ENCODE measurements at regions not wholly inside any gene's neighbourhood (a gene's known extent, or its start where the extent isn't known, plus 50 kb on each side); places are given as distances from the start of the nearest gene placed in this dataset.

DNA sequence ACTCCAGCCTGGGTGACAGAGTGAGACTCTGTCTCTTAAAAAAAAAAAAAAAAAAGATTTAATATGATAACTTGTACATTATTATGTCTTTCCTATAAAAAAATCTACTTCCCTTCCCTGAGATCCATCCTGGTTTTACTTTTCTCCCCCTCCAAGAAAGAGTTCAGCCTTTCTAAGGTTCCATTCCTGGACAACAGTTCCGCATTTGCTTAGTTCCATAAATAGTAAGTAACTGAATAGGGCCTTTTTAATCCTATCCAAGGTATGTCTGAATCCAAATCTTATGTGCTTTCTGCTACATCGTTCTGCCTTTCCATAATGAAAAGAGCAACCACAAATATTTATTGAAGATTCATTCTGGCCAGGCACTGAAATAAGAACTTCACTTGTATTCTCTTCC is 187.8 kb downstream of the DACT1 start:
- CTCF ChIA-PET: no interaction called here
- no peaks in the 10 kb centered on the region for H3K9me3 Mint-ChIP-seq (ENCODE audit: low read depth)
- H3K27ac Mint-ChIP-seq: no peak overlapping the region
- ATAC-seq (no peak), DNase-seq (no peak)
- H3K4me1 Mint-ChIP-seq: peaks cover 3% of the 10 kb centered on the region
- no peaks in the 10 kb centered on the region for H3K27me3 Mint-ChIP-seq
- H3K4me3 Mint-ChIP-seq: no peak overlapping the region
- no peaks in the 10 kb centered on the region for H3K36me3 Mint-ChIP-seq

DNA sequence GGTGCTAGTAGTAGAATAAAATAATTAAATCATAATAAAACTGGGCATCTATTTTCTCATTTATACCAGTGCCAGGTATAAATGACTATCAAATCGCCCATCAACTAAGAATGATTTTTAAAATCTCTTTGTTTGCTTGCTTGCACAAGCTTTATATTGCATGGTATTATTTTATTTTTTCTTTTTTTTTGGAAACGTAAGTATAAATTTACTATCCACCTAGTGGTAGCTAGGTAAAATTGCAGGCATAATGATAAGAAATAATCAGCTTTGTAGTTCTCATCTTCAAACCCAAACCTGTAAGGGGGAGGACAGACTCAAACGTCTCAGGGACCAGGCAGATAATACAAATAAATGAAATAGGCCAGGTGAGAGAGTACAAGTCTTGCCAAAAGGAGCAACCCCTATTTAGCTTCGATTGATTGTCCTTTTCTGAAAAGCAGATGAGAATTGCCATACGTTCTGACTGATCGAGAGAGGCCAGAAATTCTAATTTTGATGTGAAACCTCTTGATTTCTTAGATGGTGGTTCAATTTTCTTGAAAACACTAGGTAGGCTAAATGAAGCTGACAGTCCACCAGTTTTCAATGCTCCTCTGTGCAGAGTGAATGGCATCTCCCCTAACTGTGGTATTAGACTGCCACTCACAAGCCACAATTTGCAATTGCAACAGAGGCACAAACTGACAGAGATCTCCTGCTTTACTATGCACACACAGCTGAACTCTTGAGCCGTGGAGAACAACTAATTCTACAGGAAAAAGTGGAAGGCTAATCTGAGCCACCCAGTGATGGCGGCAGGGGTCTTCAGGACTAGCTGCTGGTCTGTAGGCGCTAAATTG is 189.3 kb downstream of the DACT1 start:
- no peak for DNase-seq
- Mint-ChIP-seq H3K27ac (no peak overlapping the region), H3K4me3 (no peak overlapping the region), H3K9me3 (ENCODE audit: low read depth) (no peaks in the 10 kb centered on the region), H3K36me3 (no peaks in the 10 kb centered on the region), H3K27me3 (no peaks in the 10 kb centered on the region), H3K4me1 (peaks cover 3% of the 10 kb centered on the region)
- no peak for ATAC-seq
- CTCF ChIA-PET: no interaction called here

DNA sequence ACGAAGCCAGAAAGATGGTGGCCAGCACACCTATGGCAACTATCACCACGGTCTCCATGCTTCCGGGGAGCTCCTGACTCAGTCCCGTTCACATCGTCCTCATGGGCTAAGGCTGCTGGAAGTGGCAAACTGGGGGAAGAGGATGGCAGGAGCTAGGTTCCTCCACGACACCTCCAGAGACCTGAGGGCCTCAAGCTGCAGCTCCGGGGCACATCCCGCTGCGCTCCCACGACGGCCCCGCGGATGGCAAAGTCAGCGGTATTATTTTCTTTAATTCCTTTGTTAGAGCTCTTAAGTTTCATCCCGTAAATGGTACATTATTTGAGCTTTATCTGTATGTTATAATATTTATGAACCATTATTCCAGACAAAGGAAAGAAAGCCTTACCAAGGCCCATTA is 190.5 kb downstream of the DACT1 start:
- CTCF ChIA-PET: no interaction called here
- H3K4me1 Mint-ChIP-seq: peaks cover 3% of the 10 kb centered on the region

DNA sequence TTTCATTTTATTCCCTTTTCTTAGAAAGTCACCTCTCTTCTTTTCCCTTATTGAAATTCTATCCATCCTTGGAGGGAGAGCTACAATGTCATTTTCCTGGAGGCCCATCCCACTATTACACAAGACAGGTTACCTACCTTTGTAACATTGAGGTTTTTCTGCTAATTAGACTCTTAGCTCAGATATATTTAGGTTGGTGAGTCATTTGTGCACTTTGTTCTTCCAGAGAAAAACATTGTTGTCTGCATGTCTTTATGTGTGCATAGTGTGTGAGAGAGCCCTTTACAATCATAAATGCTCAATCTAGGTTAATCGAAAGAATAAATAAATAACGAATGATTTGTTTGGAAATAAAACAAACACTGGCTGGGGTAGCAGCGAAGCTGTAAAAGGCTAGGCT is 191.8 kb downstream of the DACT1 start:
- Mint-ChIP-seq H3K27ac (no peak overlapping the region), H3K4me1 (peaks cover 3% of the 10 kb centered on the region), H3K36me3 (no peaks in the 10 kb centered on the region), H3K9me3 (ENCODE audit: low read depth) (no peaks in the 10 kb centered on the region), H3K27me3 (no peaks in the 10 kb centered on the region), H3K4me3 (no peak overlapping the region)
- no peak for DNase-seq
- no peak for ATAC-seq
- CTCF ChIA-PET: no interaction called here

More for the DNA sequence above, 190.5 kb downstream of the DACT1 start:
- H3K36me3 Mint-ChIP-seq: no peaks in the 10 kb centered on the region
- no peak for DNase-seq
- no peak overlapping the region for H3K4me3 Mint-ChIP-seq
- H3K27ac Mint-ChIP-seq: no peak overlapping the region
- H3K9me3 Mint-ChIP-seq (ENCODE audit: low read depth): no peaks in the 10 kb centered on the region
- no peaks in the 10 kb centered on the region for H3K27me3 Mint-ChIP-seq
- no peak for ATAC-seq

DNA sequence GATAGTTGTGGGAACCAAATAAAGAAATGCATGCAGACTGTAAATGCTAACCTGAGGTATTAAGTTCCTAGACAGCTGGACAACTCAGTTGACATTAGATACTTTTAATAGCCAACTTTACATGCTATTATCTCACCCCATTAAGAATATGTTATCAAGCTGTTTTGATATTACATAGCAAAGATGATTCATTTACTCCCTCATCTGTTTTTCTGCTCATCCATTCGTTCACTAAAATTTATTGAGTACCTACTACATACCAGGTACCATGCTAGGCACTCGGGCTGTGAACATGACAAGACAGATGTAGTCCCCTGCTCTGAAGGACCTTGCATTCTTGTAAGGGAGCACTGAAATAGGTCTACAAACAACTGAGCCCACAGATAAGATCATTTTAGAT is 192.4 kb downstream of the DACT1 start:
- CTCF ChIA-PET: no interaction called here
- DNase-seq (no peak), ATAC-seq (no peak)
- Mint-ChIP-seq H3K9me3 (ENCODE audit: low read depth) (no peaks in the 10 kb centered on the region), H3K4me1 (peaks cover 3% of the 10 kb centered on the region), H3K27me3 (no peaks in the 10 kb centered on the region), H3K36me3 (no peaks in the 10 kb centered on the region), H3K4me3 (no peak overlapping the region), H3K27ac (no peak overlapping the region)

DNA sequence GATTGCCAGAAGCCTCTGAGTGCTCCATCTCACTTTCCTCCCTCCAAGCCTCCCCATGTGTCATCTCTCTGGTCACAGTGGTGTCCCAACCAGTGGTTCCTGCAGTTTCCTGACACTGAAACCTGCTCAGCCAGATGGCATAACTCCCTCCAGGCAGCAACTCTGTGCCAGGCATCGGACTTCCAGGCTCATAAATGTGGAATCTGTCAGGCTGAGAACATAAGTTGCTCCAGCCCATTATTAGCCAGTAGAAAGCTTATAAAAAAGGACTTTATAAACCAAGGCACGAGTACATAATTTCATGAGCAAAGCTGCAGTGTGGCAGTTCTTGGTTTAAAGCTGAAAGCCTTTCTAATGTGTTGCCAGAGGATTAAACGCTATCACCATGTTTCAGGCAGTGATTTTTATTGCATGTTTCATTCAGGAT is 194.3 kb downstream of the DACT1 start:
- DNase-seq (no peak), ATAC-seq (no peak)
- Mint-ChIP-seq H3K9me3 (ENCODE audit: low read depth) (no peaks in the 10 kb centered on the region), H3K4me1 (peaks cover 3% of the 10 kb centered on the region), H3K4me3 (no peak overlapping the region), H3K27ac (no peak overlapping the region), H3K36me3 (no peaks in the 10 kb centered on the region), H3K27me3 (no peaks in the 10 kb centered on the region)
- CTCF ChIA-PET: no interaction called here

DNA sequence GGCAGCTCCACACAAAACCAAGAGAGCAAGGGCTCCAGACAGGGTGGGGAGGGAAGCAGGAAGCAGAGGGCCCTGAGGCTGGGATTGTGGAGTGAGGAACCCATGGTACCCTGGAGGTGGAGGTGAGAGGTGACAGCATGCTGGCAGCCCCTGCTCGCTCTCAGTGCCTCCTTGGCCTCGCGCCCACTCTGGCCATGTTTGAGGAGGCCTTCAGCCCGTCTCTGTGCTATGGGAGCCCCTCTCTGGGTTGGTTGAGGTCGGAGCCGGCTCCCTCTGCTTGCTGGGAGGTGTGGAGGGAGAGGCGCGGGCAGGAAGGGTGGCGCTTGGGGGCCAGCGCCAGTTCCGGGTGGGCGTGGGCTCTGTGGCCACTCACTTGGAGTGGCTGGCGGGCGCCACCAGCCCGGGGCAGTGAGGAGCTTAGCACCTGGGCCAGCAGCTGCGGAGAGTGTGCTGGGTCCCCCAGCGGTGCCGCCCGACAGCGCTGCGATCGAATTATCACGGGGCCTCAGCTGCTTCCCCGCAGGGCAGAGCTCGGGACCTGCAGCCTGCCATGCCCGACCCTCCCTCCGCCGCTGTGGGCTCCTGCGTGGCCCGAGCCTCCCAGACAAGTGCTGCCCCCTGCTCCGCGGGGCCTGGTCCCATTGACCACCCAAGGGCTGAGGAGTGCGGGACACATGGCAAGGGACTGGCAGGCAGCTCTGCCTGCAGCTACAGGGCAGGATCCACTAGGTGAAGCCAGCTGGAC is 196.0 kb downstream of the DACT1 start:
- CTCF ChIA-PET: no interaction called here

DNA sequence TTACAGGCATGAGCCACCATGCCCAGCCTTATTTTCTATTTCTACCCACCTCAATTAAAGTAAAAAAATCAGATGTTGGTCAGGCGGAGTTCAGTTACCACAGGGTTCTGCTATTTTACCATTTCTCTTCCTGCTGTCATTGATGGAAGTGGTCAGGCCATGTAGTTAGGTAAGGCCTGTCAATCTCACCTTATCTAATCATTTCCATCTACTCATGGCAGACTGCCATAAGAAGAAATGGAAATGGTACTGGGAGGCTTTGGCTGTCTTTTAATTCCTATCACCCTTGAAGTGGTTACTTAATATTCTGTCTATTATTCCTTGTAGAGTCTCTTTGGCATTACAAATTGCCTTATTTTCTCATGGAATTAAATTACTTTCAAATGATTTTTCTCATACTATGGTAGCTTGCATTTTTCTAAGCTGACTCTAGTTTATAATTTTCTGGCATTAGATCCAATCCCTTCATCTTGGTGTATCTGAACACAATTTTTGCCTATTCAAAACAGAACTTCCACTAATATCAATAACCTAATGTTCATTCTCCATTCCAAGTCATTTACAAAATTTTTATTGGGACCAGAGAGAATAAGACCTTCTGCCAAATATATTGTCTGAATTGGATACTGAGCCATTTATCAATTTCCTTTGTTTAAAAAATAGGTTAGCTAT is 198.7 kb downstream of the DACT1 start:
- CTCF ChIA-PET: no interaction called here
- no peaks in the 10 kb centered on the region for H3K9me3 Mint-ChIP-seq (ENCODE audit: low read depth)
- ATAC-seq (no peak), DNase-seq (no peak)
- H3K4me1 Mint-ChIP-seq: no peaks in the 10 kb centered on the region
- no peak overlapping the region for H3K27ac Mint-ChIP-seq
- no peak overlapping the region for H3K4me3 Mint-ChIP-seq
- H3K27me3 Mint-ChIP-seq: peaks cover 2% of the 10 kb centered on the region
- H3K36me3 Mint-ChIP-seq: no peaks in the 10 kb centered on the region

More for the DNA sequence above, 196.0 kb downstream of the DACT1 start:
- Mint-ChIP-seq H3K27ac (no peak overlapping the region), H3K4me1 (peaks cover 3% of the 10 kb centered on the region), H3K9me3 (ENCODE audit: low read depth) (no peaks in the 10 kb centered on the region), H3K36me3 (no peaks in the 10 kb centered on the region), H3K4me3 (no peak overlapping the region), H3K27me3 (no peaks in the 10 kb centered on the region)
- no peak for ATAC-seq
- DNase-seq: no peak

DNA sequence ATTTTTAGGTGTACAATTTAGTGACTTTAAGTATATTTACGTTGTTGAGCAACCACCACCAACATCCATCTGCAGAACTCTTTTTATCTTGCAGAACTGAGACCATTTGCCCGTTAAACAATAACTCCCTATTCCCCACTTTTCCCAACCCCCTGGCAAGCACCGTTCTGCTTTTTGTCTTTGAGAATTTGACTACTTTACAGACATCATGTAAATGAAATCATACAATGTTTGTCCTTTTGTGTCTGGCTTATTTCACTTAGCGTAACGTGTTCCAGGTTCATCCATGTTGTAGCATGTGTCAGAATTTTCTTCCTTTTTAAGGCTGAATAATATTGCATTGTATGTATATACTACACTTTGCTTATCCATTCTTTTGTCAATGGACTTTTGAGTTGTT is 201.5 kb downstream of the DACT1 start:
- Mint-ChIP-seq H3K4me1 (no peaks in the 10 kb centered on the region), H3K27ac (no peak overlapping the region), H3K36me3 (no peaks in the 10 kb centered on the region)

DNA sequence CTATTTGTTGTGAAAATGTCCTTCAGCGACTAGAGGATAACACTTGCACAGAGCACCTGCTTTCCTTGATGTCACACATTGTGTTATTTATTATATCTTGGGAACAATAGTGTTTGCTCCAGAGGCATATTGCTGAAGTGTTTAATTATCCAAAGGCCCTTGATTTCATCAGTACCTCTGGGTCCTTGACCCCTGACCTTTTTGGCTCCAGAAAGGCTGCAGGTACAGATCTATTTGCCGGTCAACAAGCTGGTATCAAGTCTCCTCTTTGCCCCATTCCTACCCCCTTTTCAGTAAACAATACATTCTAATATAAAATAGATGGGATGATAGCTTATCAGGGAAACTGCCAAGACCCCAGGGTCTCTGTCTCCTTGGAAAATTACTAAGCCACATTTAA is 206.8 kb downstream of the DACT1 start:
- CTCF ChIA-PET: no interaction called here
- Mint-ChIP-seq H3K9me3 (ENCODE audit: low read depth) (no peaks in the 10 kb centered on the region), H3K27me3 (peaks cover 2% of the 10 kb centered on the region), H3K4me1 (no peaks in the 10 kb centered on the region), H3K36me3 (no peaks in the 10 kb centered on the region), H3K4me3 (no peak overlapping the region), H3K27ac (no peak overlapping the region)
- ATAC-seq (no peak), DNase-seq (no peak)

More for the DNA sequence above, 201.5 kb downstream of the DACT1 start:
- H3K27me3 Mint-ChIP-seq: peaks cover 4% of the 10 kb centered on the region
- H3K9me3 Mint-ChIP-seq (ENCODE audit: low read depth): no peaks in the 10 kb centered on the region
- CTCF ChIA-PET: no interaction called here
- DNase-seq (no peak), ATAC-seq (no peak)
- no peak overlapping the region for H3K4me3 Mint-ChIP-seq

DNA sequence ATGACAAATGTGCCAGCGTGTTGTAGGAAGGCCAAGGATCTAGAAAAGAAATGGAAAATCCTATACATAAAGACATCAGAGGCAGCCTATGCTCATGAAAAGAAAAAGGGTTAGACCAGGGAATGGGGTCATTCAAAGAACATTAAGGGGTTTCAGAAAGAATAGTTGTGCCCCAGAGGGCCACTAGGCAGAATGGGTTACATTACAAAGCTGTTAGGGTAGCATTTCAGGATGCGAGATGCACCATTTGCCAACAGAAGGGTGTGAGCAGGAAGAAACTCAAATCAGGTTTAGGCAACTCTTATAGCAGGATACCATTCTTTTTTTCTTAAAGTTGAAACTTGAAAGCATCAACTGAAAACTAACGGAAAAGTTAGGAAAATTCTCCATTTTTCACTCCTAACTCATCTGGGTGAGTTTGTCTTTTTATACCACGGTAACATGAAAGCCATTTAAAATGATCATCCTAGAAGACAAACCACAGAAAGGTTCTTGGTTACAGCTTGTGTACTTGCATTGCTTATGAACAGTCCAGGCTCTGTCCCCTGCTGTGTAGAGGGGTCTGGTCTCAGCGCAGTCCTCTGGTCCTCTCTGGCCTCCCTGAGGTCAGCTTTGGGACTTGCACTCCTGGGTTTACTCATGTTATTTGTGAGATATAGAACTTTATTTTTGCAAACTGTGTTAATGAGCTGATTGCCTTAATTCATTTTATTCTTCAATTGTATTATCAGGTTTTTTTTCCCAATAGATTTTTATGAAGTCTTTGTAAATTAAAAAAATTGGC is 209.1 kb downstream of the DACT1 start:
- peaks cover 2% of the 10 kb centered on the region for H3K27me3 Mint-ChIP-seq
- CTCF ChIA-PET: no interaction called here
- no peak for ATAC-seq
- H3K9me3 Mint-ChIP-seq (ENCODE audit: low read depth): no peaks in the 10 kb centered on the region
- no peak overlapping the region for H3K27ac Mint-ChIP-seq
- H3K4me1 Mint-ChIP-seq: no peaks in the 10 kb centered on the region
- no peaks in the 10 kb centered on the region for H3K36me3 Mint-ChIP-seq
- H3K4me3 Mint-ChIP-seq: no peak overlapping the region
- no peak for DNase-seq

DNA sequence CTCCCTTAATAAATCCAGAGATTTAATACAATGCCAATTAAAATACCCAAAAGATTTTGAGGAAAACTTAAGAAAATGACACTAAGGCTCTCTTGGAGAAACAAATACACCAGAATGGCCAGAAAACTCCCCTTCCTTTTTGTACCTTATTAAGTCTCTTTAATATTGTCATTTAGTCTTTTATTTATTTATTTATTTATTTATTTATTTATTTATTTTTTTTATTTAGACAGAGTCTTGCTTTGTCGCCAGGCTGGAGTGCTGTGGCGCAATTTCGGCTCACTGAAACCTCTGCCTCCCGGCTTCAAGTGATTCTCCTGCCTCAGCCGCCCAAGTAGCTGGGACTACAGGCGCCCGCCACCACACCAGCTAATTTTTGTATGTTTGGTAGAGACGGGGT is 210.6 kb downstream of the DACT1 start:
- Mint-ChIP-seq H3K4me3 (no peak overlapping the region), H3K27ac (no peak overlapping the region)
- CTCF ChIA-PET: no interaction called here

DNA sequence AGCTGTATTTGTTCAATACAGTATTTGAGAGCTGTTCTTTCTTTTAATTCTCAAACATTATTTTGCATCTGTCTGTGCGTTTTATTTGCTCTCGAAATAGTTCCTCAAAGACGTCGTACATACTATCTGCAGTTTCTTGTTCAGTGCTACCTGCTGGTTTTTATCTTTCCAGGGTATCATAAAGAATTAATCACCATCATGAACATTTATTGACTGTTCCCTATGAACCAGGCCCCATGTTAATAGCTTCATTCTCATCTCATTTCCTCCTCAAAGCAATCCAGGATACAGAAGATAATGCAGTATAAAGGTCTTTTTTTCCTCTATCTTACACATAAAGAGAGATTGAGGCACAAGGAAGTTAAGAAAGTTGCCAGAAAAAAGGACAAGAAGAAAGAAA is 211.8 kb downstream of the DACT1 start:
- ATAC-seq (no peak), DNase-seq (no peak)
- Mint-ChIP-seq H3K27me3 (no peaks in the 10 kb centered on the region), H3K9me3 (ENCODE audit: low read depth) (no peaks in the 10 kb centered on the region), H3K4me3 (no peak overlapping the region), H3K27ac (no peak overlapping the region), H3K4me1 (no peaks in the 10 kb centered on the region), H3K36me3 (no peaks in the 10 kb centered on the region)
- CTCF ChIA-PET: no interaction called here

More for the DNA sequence above, 210.6 kb downstream of the DACT1 start:
- Mint-ChIP-seq H3K9me3 (ENCODE audit: low read depth) (no peaks in the 10 kb centered on the region), H3K27me3 (peaks cover 2% of the 10 kb centered on the region), H3K36me3 (no peaks in the 10 kb centered on the region), H3K4me1 (no peaks in the 10 kb centered on the region)
- ATAC-seq: no peak
- DNase-seq: no peak

All from activated CD8-positive, alpha-beta memory T cell treated with anti-CD3 and anti-CD28 coated beads, Interleukin-2, amount 10 ng/mL, durations not matched to agents 7 days and 5 days (primary cell).